ENCODE measurements at regions not wholly inside any gene's neighbourhood (a gene's known extent, or its start where the extent isn't known, plus 50 kb on each side); places are given as distances from the start of the nearest gene placed in this dataset.
"Not testable (repeated sequence)": the region's sequence is repeated elsewhere in the genome, so short reads cannot be mapped to it uniquely, and the experiment has no call there.

DNA sequence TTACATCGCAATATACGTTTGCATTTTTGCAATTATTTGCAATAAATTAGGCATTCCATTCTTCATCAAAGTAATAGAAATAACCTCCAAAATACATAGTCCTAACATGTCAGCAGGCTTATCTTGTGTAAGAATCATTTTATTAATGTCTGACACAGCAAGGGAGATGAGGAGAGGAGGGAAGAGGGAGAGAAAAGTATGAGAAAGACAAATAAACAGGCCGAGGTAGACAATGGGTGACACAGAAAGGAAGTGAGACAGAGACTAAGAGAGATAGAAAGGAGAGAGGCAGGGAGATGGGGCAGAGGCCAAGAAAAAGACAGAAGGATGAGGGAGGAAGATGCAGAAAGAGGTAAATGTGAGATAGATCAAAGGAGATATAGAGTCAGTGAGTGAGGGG, 50.3 kb upstream of the CYP2B6 start:
- peaks cover 40% of the 10 kb centered on the region for H3K27me3 Mint-ChIP-seq (ENCODE audit: unreplicated experiment)
- H3K4me1 Mint-ChIP-seq (ENCODE audit: low read depth, unreplicated experiment); DNase-seq; H3K36me3 Mint-ChIP-seq (ENCODE audit: insufficient read depth, unreplicated experiment); H3K9me3 Mint-ChIP-seq (ENCODE audit: low read depth, unreplicated experiment); BruUV-seq (replicated peaks); intact Hi-C loops (cut with micrococcal nuclease; ENCODE audit: unreplicated experiment); H3K27ac Mint-ChIP-seq (ENCODE audit: unreplicated experiment); H3K4me3 Mint-ChIP-seq (ENCODE audit: low read depth, unreplicated experiment): not testable (repeated sequence)
- CTCF ChIA-PET, result interaction anchor here (0.6 kb wide), 1 partner anchor 295 kb away, joined by 3 read pairs; no protein-coding TSS in a partner anchor

DNA sequence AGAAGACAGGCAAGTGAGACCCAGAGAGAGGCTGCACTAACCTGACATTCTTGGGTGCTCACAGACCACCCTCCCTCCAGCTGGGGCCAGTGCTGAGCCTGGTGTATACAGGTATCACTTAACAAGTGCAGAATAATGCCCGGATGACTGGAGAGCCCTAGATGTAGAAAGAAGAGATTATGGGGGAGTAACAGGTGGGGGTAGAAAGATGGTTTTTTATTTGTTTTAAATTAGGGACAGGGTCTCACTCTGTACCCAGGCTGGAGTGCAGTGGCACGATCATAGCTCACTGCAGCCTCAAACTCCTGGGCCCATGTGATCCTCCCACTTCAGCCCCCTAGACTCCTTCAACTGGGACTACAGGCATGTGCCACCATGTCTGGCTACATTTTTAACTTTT, 53.1 kb upstream of the CYP2B6 start:
- CTCF ChIA-PET; H3K9me3 Mint-ChIP-seq (ENCODE audit: low read depth, unreplicated experiment); DNase-seq; H3K4me3 Mint-ChIP-seq (ENCODE audit: low read depth, unreplicated experiment); H3K4me1 Mint-ChIP-seq (ENCODE audit: low read depth, unreplicated experiment); BruUV-seq (replicated peaks); H3K36me3 Mint-ChIP-seq (ENCODE audit: insufficient read depth, unreplicated experiment); intact Hi-C loops (cut with micrococcal nuclease; ENCODE audit: unreplicated experiment); H3K27ac Mint-ChIP-seq (ENCODE audit: unreplicated experiment): not testable (repeated sequence)
- peaks cover 42% of the 10 kb centered on the region for H3K27me3 Mint-ChIP-seq (ENCODE audit: unreplicated experiment)

DNA sequence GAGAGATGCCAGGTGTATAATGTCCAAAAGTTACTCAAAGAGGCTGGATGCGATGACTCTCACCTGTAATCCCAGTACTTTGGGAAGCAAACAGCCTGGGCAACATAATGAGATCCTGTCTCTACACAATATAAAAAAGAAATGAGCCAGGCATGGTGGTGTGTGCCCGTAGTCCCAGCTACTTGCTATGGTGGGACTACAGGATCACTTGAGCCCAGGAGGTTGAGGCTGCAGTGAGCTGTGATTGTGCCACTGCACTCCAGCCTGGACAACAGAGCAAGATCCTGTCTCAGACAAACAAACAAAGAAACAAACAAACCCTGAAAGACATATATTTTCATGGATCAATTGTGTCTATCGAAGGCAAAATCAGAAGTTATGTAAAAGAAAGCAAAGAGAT, 54.3 kb upstream of the CYP2B6 start:
- DNase-seq, result no peak
- Mint-ChIP-seq H3K4me1 (ENCODE audit: low read depth, unreplicated experiment) (no peaks in the 10 kb centered on the region), H3K27me3 (ENCODE audit: unreplicated experiment) (peaks cover 42% of the 10 kb centered on the region), H3K36me3 (ENCODE audit: insufficient read depth, unreplicated experiment) (no peaks in the 10 kb centered on the region), H3K27ac (ENCODE audit: unreplicated experiment) (no peak overlapping the region), H3K9me3 (ENCODE audit: low read depth, unreplicated experiment) (no peaks in the 10 kb centered on the region), H3K4me3 (ENCODE audit: low read depth, unreplicated experiment) (no peak overlapping the region)
- CTCF ChIA-PET, result interaction anchor here (0.6 kb wide), 1 partner anchor 208 kb away, joined by 3 read pairs; no protein-coding TSS in a partner anchor
- BruUV-seq (replicated peaks), result no TSS peak
- intact Hi-C loops (cut with micrococcal nuclease; ENCODE audit: unreplicated experiment), result no loop called here
- TF ChIP-seq, protein P1, sequence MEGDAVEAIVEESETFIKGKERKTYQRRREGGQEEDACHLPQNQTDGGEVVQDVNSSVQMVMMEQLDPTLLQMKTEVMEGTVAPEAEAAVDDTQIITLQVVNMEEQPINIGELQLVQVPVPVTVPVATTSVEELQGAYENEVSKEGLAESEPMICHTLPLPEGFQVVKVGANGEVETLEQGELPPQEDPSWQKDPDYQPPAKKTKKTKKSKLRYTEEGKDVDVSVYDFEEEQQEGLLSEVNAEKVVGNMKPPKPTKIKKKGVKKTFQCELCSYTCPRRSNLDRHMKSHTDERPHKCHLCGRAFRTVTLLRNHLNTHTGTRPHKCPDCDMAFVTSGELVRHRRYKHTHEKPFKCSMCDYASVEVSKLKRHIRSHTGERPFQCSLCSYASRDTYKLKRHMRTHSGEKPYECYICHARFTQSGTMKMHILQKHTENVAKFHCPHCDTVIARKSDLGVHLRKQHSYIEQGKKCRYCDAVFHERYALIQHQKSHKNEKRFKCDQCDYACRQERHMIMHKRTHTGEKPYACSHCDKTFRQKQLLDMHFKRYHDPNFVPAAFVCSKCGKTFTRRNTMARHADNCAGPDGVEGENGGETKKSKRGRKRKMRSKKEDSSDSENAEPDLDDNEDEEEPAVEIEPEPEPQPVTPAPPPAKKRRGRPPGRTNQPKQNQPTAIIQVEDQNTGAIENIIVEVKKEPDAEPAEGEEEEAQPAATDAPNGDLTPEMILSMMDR (IDR thresholded peaks at IDR 0.05; ENCODE audit: unreplicated experiment), result no peak

DNA sequence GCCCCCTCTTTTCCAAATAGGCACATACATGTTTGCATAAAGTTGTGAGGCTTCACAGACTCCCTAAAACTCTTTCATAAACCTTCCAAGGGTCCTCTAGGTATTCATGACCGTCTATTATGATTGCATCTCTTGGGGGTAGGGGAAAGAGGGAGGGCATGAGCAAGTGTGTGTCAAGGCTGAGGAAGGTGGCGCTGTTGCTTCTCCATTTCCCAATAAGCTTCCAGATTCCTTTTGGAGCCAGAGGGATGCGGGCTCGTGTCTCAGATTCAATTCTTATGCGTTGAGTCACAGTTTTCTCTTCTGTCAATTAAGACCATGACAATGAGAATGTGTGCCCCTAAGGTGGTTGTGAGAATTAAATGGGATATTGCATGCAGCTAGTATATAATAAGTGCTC, 51.0 kb upstream of the CYP2A7 start:
- H3K27ac Mint-ChIP-seq (ENCODE audit: unreplicated experiment), result no peak overlapping the region
- H3K4me1 Mint-ChIP-seq (ENCODE audit: low read depth, unreplicated experiment), result peaks cover 17% of the 10 kb centered on the region
- no peak overlapping the region for H3K4me3 Mint-ChIP-seq (ENCODE audit: low read depth, unreplicated experiment)
- H3K36me3 Mint-ChIP-seq (ENCODE audit: insufficient read depth, unreplicated experiment), result no peaks in the 10 kb centered on the region
- intact Hi-C loops (cut with micrococcal nuclease; ENCODE audit: unreplicated experiment), result no loop called here
- DNase-seq, result no peak
- BruUV-seq (replicated peaks), result no TSS peak
- TF ChIP-seq, protein P1 (IDR thresholded peaks at IDR 0.05; ENCODE audit: unreplicated experiment), result no peak
- H3K9me3 Mint-ChIP-seq (ENCODE audit: low read depth, unreplicated experiment), result no peaks in the 10 kb centered on the region
- peaks cover 25% of the 10 kb centered on the region for H3K27me3 Mint-ChIP-seq (ENCODE audit: unreplicated experiment)
- CTCF ChIA-PET, result interaction anchor here (1.8 kb wide), 1 partner anchor 12 kb away, joined by 4 read pairs; no protein-coding TSS in a partner anchor

DNA sequence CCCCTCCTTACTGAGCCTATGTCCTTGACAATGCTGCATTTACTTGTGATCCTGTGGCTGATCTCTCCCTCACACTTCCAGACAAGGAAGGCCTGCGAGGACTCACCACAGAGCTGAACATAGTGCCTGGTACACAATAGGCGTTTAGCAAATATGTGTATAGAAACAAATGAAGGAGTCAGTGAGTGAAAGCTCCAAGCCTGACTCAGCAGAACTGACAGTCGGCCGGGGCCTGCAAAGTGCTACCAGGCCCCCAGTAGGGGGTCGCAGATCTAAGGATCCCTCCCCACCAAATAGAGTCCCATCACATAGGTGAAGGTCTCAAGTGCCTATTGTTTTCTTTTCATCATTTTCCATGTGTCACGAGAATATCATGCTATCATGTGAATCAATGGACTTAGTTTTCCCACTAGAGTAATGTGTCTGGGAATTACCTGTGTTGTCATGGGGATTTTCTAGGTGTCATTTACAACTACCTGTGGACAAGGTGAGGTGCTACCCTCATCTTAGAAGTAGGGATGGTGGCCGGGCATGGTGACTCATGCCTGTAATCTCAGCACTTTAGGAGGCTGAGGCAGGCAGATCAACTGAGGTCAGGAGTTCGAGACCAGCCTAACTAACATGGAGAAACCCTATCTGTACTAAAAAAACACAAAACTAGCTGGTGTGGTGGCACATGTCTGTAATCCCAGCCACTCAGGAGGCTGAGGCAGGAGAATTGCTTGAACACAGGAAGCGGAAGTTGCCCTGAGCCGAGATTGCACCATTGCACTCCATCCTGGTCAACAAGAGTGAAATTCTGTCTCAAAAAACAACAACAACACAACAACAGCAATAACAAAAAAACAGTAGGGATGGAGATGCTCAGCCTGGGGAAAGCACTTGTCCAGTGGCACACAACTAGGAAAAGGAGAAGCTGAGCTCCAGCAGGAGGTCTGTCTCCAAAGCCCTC, 50.3 kb upstream of the CYP2A7 start:
- Mint-ChIP-seq H3K4me3 (ENCODE audit: low read depth, unreplicated experiment) (no peak overlapping the region), H3K9me3 (ENCODE audit: low read depth, unreplicated experiment) (no peaks in the 10 kb centered on the region), H3K27me3 (ENCODE audit: unreplicated experiment) (peaks cover 17% of the 10 kb centered on the region), H3K4me1 (ENCODE audit: low read depth, unreplicated experiment) (peaks cover 17% of the 10 kb centered on the region), H3K27ac (ENCODE audit: unreplicated experiment) (no peak overlapping the region), H3K36me3 (ENCODE audit: insufficient read depth, unreplicated experiment) (no peaks in the 10 kb centered on the region)
- BruUV-seq (replicated peaks), result no TSS peak
- intact Hi-C loops (cut with micrococcal nuclease; ENCODE audit: unreplicated experiment), result no loop called here
- DNase-seq, result no peak
- TF ChIP-seq, protein P1 (IDR thresholded peaks at IDR 0.05; ENCODE audit: unreplicated experiment), result no peak
- CTCF ChIA-PET, result interaction anchor here (1.8 kb wide), 1 partner anchor 11 kb away, joined by 4 read pairs; no protein-coding TSS in a partner anchor
